Erythroblast (primary cell): ENCODE measurements at regions not wholly inside any gene's neighbourhood (a gene's known extent, or its start where the extent isn't known, plus 50 kb on each side); places are given as distances from the start of the nearest gene placed in this dataset.

Experiments used
- GATA1 ChIP-seq: IDR thresholded peaks from 2 replicates; pipeline ENCODE4 v1.6.1; 2011; ENCODE audit warnings: low read depth, mild to moderate bottlenecking, control low read depth, low read length, moderate library complexity
- POLR2A ChIP-seq: IDR thresholded peaks from 2 replicates; pipeline ENCODE4 v1.6.1; 2011; ENCODE audit warnings: mild to moderate bottlenecking, low read length

DNA sequence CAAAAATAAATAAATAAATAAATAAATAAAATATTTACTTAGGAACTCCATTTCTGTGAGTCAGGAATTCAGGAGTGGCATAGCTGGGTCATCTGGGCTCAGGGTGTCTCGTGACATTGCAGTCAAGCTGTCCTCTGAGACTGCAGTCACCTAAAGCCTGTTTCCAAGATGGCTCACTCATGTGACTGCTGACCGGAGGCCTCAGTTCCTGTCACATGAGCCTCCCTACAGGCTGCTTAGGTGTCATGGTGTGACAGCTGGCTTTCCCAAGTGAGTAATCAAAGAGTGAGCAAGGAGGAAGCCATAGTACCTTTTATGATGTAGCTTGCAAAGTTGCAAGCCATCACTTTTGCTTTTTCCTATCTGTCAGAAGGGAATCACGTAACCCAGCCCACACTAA, 128.6 kb upstream of the KCTD7 start:
- TF ChIP-seq POLR2A (no peak), GATA1 (no peak)
